Loucy (cell line): ENCODE measurements at regions not wholly inside any gene's neighbourhood (a gene's known extent, or its start where the extent isn't known, plus 50 kb on each side); places are given as distances from the start of the nearest gene placed in this dataset.

Experiments
- H2AFZ ChIP-seq: fragments of 200-600 bp; sonication (generic); 2 replicates; pipeline ENCODE4 v1.6.0; 2016; ENCODE audit warnings: antibody characterized with exemption, mild to moderate bottlenecking, low read length, moderate library complexity
- H3F3A ChIP-seq: fragments of 200-600 bp; 2 replicates; pipeline ENCODE4 v1.6.0; 2016; ENCODE audit warnings: antibody characterized with exemption, low read depth, mild to moderate bottlenecking
- H3K27me3 ChIP-seq: fragments of 200-600 bp; sonication (generic); 2 replicates; pipeline ENCODE4 v1.6.1; 2014; ENCODE audit warnings: low read length, mild to moderate bottlenecking; ENCODE audit not compliant: insufficient read depth, poor library complexity, severe bottlenecking
- H3K36me3 ChIP-seq: fragments of 200-600 bp; sonication (generic); 2 replicates; pipeline ENCODE4 v1.6.1; 2016; ENCODE audit warnings: low read length; ENCODE audit not compliant: insufficient read depth
- H3K4me1 ChIP-seq: fragments of 200-600 bp; sonication (generic); 2 replicates; pipeline ENCODE4 v1.5.1; 2014; ENCODE audit warnings: low read length, mild to moderate bottlenecking; ENCODE audit not compliant: insufficient read depth, poor library complexity, severe bottlenecking
- H3K4me2 ChIP-seq: fragments of 200-600 bp; sonication (generic); 2 replicates; pipeline ENCODE4 v1.6.0; 2014; ENCODE audit warnings: antibody characterized with exemption, low read length, low read depth, mild to moderate bottlenecking; ENCODE audit not compliant: poor library complexity, severe bottlenecking
- H3K4me3 ChIP-seq: fragments of 200-600 bp; sonication (generic); 2 replicates; pipeline ENCODE4 v1.5.1; 2014; ENCODE audit warnings: low read length, mild to moderate bottlenecking, mixed read lengths; ENCODE audit not compliant: poor library complexity, severe bottlenecking
- H3K79me2 ChIP-seq: fragments of 200-600 bp; sonication (generic); 2 replicates; pipeline ENCODE4 v1.6.1; 2014; ENCODE audit warnings: low read length; ENCODE audit not compliant: insufficient read depth
- H3K9ac ChIP-seq: fragments of 200-600 bp; sonication (generic); 2 replicates; pipeline ENCODE4 v1.6.0; 2014; ENCODE audit warnings: mild to moderate bottlenecking, low read depth, low read length, moderate library complexity; ENCODE audit not compliant: poor library complexity, severe bottlenecking
- H3K9me2 ChIP-seq: fragments of 200-600 bp; sonication (generic); replicated peaks from 2 replicates; pipeline ENCODE4 v1.6.1; 2016; ENCODE audit warnings: low read depth, low read length, mixed read lengths
- H3K9me3 ChIP-seq: fragments of 200-600 bp; sonication (generic); 2 replicates; pipeline ENCODE4 v1.6.1; 2014; ENCODE audit warnings: mild to moderate bottlenecking, antibody characterized with exemption, low read length, low read depth; ENCODE audit not compliant: insufficient read depth
- H4K20me1 ChIP-seq: fragments of 200-600 bp; sonication (generic); 2 replicates; pipeline ENCODE4 v1.6.0; 2014; ENCODE audit warnings: antibody characterized with exemption, low read length, mild to moderate bottlenecking; ENCODE audit not compliant: insufficient read depth, poor library complexity, severe bottlenecking
- CTCF ChIP-seq: fragments of 200-600 bp; sonication (generic); conservative IDR thresholded peaks from 2 replicates; pipeline ENCODE4 v1.5.1; 2014; ENCODE audit warnings: mild to moderate bottlenecking, antibody characterized with exemption, low read length
- EZH2phosphoT487 ChIP-seq: fragments of 200-600 bp; IDR thresholded peaks from 2 replicates; pipeline ENCODE4 v1.6.1; 2018; ENCODE audit warnings: antibody characterized with exemption, mild to moderate bottlenecking, moderate library complexity, borderline replicate concordance

GRCh38 chr7:25712500-25712899 lies 439.5 kb upstream of the NFE2L3 start:
- Histone ChIP-seq H3K9me2 (no peaks in the 10 kb centered on the region), H3F3A (no peaks in the 10 kb centered on the region), H3K4me2 (no peak overlapping the region), H3K36me3 (no peaks in the 10 kb centered on the region), H3K9me3 (no peaks in the 10 kb centered on the region), H3K4me3 (no peak overlapping the region), H3K4me1 (peaks cover 5% of the 10 kb centered on the region), H2AFZ (no peak overlapping the region), H4K20me1 (no peaks in the 10 kb centered on the region), H3K27me3 (no peaks in the 10 kb centered on the region), H3K79me2 (no peaks in the 10 kb centered on the region), H3K9ac (no peak overlapping the region)
- no peak for TF ChIP-seq EZH2phosphoT487
- TF ChIP-seq CTCF = no peak

- Histone ChIP-seq H2AFZ (no peak overlapping the region; the same call in 1 of the 2 replicates), H3K9ac (no peak overlapping the region), H3K27me3 (no peaks in the 10 kb centered on the region), H3K9me3 (no peaks in the 10 kb centered on the region), H3K4me3 (no peak overlapping the region), H3K36me3 (no peaks in the 10 kb centered on the region), H3K4me1 (no peaks in the 10 kb centered on the region), H3F3A (no peaks in the 10 kb centered on the region), H3K79me2 (no peaks in the 10 kb centered on the region), H3K4me2 (no peak overlapping the region), H4K20me1 (no peaks in the 10 kb centered on the region), H3K9me2 (no peaks in the 10 kb centered on the region)
- TF ChIP-seq EZH2phosphoT487 (no peak), CTCF (no peak)
These were observed 438.0 kb upstream of the NFE2L3 start for GRCh38 chr7:25714013-25714412.

GRCh38 chr7:25716421-25716820 lies 435.6 kb upstream of the NFE2L3 start:
- no peaks in the 10 kb centered on the region for H3K79me2 ChIP-seq

GRCh38 chr7:25718596-25718995 lies 433.4 kb upstream of the NFE2L3 start:
- TF ChIP-seq CTCF (no peak), EZH2phosphoT487 (no peak)
- H3K79me2 ChIP-seq = no peaks in the 10 kb centered on the region
- no peaks in the 10 kb centered on the region for H3K9me3 ChIP-seq
- H3F3A ChIP-seq = no peaks in the 10 kb centered on the region
- no peak overlapping the region for H3K9ac ChIP-seq
- no peak overlapping the region for H3K4me2 ChIP-seq
- no peaks in the 10 kb centered on the region for H3K9me2 ChIP-seq
- no peaks in the 10 kb centered on the region for H3K4me1 ChIP-seq
- H4K20me1 ChIP-seq = no peaks in the 10 kb centered on the region
- no peak overlapping the region for H2AFZ ChIP-seq
- H3K36me3 ChIP-seq = no peaks in the 10 kb centered on the region
- H3K27me3 ChIP-seq = no peaks in the 10 kb centered on the region
- no peak overlapping the region for H3K4me3 ChIP-seq

More at GRCh38 chr7:25716421-25716820, 435.6 kb upstream of the NFE2L3 start:
- no peaks in the 10 kb centered on the region for H3K9me2 ChIP-seq
- no peaks in the 10 kb centered on the region for H4K20me1 ChIP-seq
- no peaks in the 10 kb centered on the region for H3K27me3 ChIP-seq
- H3K9ac ChIP-seq = no peak overlapping the region
- H3K9me3 ChIP-seq = no peaks in the 10 kb centered on the region
- H3K4me2 ChIP-seq = no peak overlapping the region
- no peaks in the 10 kb centered on the region for H3K4me1 ChIP-seq
- no peak overlapping the region for H2AFZ ChIP-seq
- H3K4me3 ChIP-seq = no peak overlapping the region
- no peak for TF ChIP-seq EZH2phosphoT487
- H3F3A ChIP-seq = no peaks in the 10 kb centered on the region
- no peaks in the 10 kb centered on the region for H3K36me3 ChIP-seq
